Liver (tissue), 3 donors: ENCODE measurements at regions not wholly inside any gene's neighbourhood (a gene's known extent, or its start where the extent isn't known, plus 50 kb on each side); places are given as distances from the start of the nearest gene placed in this dataset.
"Not testable (repeated sequence)": the region's sequence is repeated elsewhere in the genome, so short reads cannot be mapped to it uniquely, and the experiment has no call there.

Source experiments
- RAD21 ChIP-seq, 2 donors: IDR thresholded peaks; 2 replicates each; pipeline ENCODE4 v1.6.1; 2016; ENCODE audit warnings: antibody characterized with exemption in 2 of 2, mild to moderate bottlenecking in 2 of 2
- SP1 ChIP-seq: IDR thresholded peaks from 2 replicates; pipeline ENCODE4 v1.6.1; 2018; ENCODE audit warnings: antibody characterized with exemption, mild to moderate bottlenecking
- TAF1 ChIP-seq: conservative IDR thresholded peaks from 2 replicates; pipeline ENCODE4 v1.6.1; 2016; ENCODE audit warnings: antibody characterized with exemption, mild to moderate bottlenecking
- TF ChIP-seq, protein P1 (sequence below): fragments of 150-350 bp; IDR thresholded peaks from 2 replicates; pipeline ENCODE4 v1.5.1; 2017; ENCODE audit warnings: improper control_type of control experiment, low read depth, low read length; ENCODE audit not compliant: missing input control
- TF ChIP-seq, protein P2 (sequence below): IDR thresholded peaks from 2 replicates; pipeline ENCODE4 v1.6.1; 2016; ENCODE audit warnings: antibody characterized with exemption
- donor health status: healthy.
- donor health status: healthy.

DNA sequence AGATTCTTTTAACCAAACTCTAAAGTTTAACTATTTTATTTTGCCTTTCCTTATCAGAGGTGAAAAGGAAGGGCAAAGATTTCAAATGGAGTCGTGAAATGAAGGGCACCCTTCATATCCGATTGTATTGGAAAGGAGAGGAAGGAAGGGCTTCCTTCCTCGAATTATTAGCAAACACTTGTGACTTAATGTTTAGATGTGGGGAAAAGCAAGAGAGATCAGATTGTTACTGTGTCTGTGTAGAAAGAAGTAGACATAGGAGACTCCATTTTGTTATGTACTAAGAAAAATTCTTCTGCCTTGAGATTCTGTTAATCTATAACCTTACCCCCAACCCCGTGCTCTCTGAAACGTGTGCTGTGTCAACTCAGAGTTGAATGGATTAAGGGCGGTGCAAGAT, 291.5 kb downstream of the ABCC12 start:
- TF ChIP-seq, protein P1, sequence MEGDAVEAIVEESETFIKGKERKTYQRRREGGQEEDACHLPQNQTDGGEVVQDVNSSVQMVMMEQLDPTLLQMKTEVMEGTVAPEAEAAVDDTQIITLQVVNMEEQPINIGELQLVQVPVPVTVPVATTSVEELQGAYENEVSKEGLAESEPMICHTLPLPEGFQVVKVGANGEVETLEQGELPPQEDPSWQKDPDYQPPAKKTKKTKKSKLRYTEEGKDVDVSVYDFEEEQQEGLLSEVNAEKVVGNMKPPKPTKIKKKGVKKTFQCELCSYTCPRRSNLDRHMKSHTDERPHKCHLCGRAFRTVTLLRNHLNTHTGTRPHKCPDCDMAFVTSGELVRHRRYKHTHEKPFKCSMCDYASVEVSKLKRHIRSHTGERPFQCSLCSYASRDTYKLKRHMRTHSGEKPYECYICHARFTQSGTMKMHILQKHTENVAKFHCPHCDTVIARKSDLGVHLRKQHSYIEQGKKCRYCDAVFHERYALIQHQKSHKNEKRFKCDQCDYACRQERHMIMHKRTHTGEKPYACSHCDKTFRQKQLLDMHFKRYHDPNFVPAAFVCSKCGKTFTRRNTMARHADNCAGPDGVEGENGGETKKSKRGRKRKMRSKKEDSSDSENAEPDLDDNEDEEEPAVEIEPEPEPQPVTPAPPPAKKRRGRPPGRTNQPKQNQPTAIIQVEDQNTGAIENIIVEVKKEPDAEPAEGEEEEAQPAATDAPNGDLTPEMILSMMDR, result not testable (repeated sequence)
- TF ChIP-seq, protein P2, sequence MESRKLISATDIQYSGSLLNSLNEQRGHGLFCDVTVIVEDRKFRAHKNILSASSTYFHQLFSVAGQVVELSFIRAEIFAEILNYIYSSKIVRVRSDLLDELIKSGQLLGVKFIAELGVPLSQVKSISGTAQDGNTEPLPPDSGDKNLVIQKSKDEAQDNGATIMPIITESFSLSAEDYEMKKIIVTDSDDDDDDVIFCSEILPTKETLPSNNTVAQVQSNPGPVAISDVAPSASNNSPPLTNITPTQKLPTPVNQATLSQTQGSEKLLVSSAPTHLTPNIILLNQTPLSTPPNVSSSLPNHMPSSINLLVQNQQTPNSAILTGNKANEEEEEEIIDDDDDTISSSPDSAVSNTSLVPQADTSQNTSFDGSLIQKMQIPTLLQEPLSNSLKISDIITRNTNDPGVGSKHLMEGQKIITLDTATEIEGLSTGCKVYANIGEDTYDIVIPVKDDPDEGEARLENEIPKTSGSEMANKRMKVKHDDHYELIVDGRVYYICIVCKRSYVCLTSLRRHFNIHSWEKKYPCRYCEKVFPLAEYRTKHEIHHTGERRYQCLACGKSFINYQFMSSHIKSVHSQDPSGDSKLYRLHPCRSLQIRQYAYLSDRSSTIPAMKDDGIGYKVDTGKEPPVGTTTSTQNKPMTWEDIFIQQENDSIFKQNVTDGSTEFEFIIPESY, result not testable (repeated sequence)
- not testable (repeated sequence) for TF ChIP-seq TAF1; SP1; RAD21 (IDR thresholded peaks at IDR 0.05)
